Stimulated activated naive CD8-positive, alpha-beta T cell treated with anti-CD3 and anti-CD28 coated beads, Interleukin-15, Interleukin-2, amounts not matched to agents 100 ng/mL and 50 ng/mL, for 24 hours (primary cell): ENCODE measurements at regions not wholly inside any gene's neighbourhood (a gene's known extent, or its start where the extent isn't known, plus 50 kb on each side); places are given as distances from the start of the nearest gene placed in this dataset.
A peak's percentile ranks its signal among the peaks of the same experiment; 100 is the strongest.
"Not testable (repeated sequence)": the region's sequence is repeated elsewhere in the genome, so short reads cannot be mapped to it uniquely, and the experiment has no call there.

ENCODE experiments used
- H3K27ac Mint-ChIP-seq: one replicate; pipeline ENCODE4 v1.8.0; 2021; ENCODE audit warnings: mild to moderate bottlenecking, mixed read lengths
- H3K27me3 Mint-ChIP-seq: one replicate; pipeline ENCODE4 v1.8.0; 2021; ENCODE audit warnings: mixed read lengths
- H3K36me3 Mint-ChIP-seq: one replicate; pipeline ENCODE4 v1.8.0; 2021; ENCODE audit warnings: low read depth, mixed read lengths
- H3K4me1 Mint-ChIP-seq: one replicate; pipeline ENCODE4 v1.8.0; 2021; ENCODE audit warnings: low read depth, mixed read lengths
- H3K4me3 Mint-ChIP-seq: one replicate; pipeline ENCODE4 v1.8.0; 2021; ENCODE audit warnings: mild to moderate bottlenecking, mixed read lengths
- H3K9me3 Mint-ChIP-seq: one replicate; pipeline ENCODE4 v1.8.0; 2021; ENCODE audit warnings: mixed read lengths

GRCh38 chr2:91477291-91477690 lies 2785.8 kb downstream of the RPIA start:
- H3K9me3 Mint-ChIP-seq, H3K27ac Mint-ChIP-seq, H3K36me3 Mint-ChIP-seq, H3K4me1 Mint-ChIP-seq, H3K4me3 Mint-ChIP-seq: not testable (repeated sequence)
- peaks cover 23% of the 10 kb centered on the region for H3K27me3 Mint-ChIP-seq

DNA sequence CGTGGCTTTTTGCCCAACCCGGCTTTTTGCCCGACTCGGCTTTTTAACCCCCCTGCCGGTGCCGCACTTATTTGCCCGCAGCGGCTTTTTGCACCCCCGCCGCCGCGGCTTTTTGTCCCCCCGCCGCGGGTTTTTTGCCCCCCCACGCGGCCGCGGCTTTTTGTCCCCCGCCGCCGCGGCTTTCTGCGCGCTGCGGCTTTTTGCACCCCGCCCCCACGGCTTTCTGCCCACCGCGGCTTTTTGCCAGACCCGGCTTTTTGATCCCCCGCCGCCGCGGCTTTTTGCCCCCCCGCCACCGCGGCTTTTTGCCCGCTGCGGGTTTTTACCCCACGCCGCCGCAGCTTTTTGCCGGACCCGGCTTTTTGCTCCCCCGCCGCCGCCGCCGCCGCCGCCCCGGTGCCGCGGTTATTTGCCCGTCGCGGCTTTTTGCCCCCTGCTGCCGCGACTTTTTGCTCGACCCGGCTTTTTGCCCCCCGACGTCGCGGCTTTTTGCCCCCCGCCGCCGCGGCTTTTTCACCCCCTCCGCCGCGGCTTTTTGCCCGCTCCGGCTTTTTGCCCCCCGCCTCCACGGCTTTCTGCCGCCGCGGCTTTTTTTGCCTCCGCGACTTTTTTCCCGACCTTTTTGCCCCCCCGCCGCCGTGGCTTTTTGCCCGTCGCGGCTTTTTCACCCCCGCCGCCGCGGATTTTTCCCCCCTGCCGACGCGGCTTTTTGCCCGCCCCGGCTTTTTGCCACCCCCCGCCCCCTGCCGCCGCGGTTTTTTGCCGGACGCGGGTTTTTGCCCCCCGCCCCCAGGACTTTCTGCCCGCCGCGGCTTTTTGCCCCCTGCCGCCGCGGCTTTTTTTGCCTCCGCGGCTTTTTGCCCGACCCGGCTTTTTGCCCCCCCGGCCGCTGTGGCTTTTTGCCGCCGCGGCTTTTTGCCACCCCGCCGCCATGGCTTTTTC lies 2786.5 kb downstream of the RPIA start:
- Mint-ChIP-seq H3K9me3 (no peaks in the 10 kb centered on the region), H3K27me3 (peaks cover 26% of the 10 kb centered on the region), H3K4me1 (peaks cover 9% of the 10 kb centered on the region), H3K4me3 (no peak overlapping the region), H3K27ac (no peak overlapping the region), H3K36me3 (peaks cover 4% of the 10 kb centered on the region)

GRCh38 chr2:91478851-91479718 lies 2787.6 kb downstream of the RPIA start:
- peak overlapping the region; percentile 69 for H3K4me3 Mint-ChIP-seq
- peak overlapping the region; percentile 63 for H3K27ac Mint-ChIP-seq
- peaks cover 26% of the 10 kb centered on the region for H3K27me3 Mint-ChIP-seq
- H3K9me3 Mint-ChIP-seq, H3K4me1 Mint-ChIP-seq, H3K36me3 Mint-ChIP-seq: not testable (repeated sequence)

- not testable (repeated sequence) for H3K9me3 Mint-ChIP-seq, H3K27ac Mint-ChIP-seq, H3K27me3 Mint-ChIP-seq, H3K4me3 Mint-ChIP-seq, H3K4me1 Mint-ChIP-seq, H3K36me3 Mint-ChIP-seq
Observed at GRCh38 chr2:91485226-91485625, 2793.8 kb downstream of the RPIA start.

GRCh38 chr2:91497129-91498064 lies 2805.9 kb downstream of the RPIA start:
- H3K4me1 Mint-ChIP-seq, H3K9me3 Mint-ChIP-seq, H3K27me3 Mint-ChIP-seq, H3K36me3 Mint-ChIP-seq, H3K4me3 Mint-ChIP-seq, H3K27ac Mint-ChIP-seq: not testable (repeated sequence)

DNA sequence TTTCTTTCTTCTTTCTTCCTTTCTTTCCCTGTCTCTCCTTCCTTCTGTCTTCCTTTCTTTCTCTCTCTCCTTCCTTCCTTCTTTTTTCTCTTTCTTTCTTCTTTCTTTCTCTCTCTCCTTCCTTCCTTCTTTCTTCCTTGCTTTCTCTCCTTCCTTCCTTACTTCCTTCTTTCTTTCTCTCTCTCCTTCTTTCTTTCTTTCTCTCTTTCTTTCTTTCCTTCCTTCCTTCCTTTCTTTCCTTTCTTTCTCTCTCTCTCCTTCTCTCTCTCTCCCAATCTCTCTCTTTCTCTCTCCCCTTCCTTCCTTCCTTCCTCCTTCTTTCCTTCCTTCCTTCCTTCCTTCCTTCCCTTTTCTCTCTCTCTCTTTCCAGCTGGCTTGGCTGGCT lies 2806.6 kb downstream of the RPIA start:
- H3K4me3 Mint-ChIP-seq, H3K36me3 Mint-ChIP-seq, H3K27me3 Mint-ChIP-seq, H3K4me1 Mint-ChIP-seq, H3K9me3 Mint-ChIP-seq, H3K27ac Mint-ChIP-seq: not testable (repeated sequence)

DNA sequence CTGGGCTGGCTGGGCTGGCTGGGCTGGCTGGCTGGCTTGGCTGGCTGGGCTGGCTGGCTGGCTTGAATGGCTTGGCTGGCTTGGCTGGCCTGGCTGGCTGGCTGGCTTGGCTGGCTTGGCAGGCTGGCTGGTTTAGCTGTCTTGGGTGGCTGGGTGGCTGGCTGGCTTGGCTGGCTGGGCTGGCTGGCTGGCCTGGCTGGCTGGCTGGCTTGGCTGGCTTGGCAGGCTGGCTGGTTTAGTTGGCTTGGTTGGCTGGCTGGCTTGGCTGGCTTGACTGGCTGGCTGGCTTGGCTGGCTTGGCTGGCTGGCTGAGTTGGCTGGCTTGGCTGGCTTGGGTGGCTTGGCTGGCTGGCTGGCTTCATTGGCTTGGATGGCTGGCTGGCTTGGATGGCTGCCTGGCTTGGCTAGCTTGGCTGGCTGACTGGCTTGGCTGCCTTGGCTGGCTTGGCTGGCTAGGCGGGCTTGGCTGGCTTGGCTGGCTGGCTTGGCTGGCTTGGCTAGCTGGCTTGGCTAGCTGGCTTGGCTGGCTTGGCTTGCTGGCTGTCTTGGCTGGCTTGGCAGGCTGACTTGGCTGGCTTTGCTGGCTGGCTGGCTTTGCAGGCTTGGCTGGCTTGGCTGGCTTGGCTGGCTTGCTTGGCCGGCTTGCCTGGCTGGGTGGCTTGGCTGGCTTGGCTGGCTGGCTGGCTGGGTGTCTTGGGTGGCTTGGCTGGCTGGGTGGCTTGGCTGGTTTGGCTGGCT lies 2807.2 kb downstream of the RPIA start:
- not testable (repeated sequence) for H3K4me1 Mint-ChIP-seq, H3K27me3 Mint-ChIP-seq, H3K9me3 Mint-ChIP-seq, H3K36me3 Mint-ChIP-seq, H3K4me3 Mint-ChIP-seq, H3K27ac Mint-ChIP-seq

DNA sequence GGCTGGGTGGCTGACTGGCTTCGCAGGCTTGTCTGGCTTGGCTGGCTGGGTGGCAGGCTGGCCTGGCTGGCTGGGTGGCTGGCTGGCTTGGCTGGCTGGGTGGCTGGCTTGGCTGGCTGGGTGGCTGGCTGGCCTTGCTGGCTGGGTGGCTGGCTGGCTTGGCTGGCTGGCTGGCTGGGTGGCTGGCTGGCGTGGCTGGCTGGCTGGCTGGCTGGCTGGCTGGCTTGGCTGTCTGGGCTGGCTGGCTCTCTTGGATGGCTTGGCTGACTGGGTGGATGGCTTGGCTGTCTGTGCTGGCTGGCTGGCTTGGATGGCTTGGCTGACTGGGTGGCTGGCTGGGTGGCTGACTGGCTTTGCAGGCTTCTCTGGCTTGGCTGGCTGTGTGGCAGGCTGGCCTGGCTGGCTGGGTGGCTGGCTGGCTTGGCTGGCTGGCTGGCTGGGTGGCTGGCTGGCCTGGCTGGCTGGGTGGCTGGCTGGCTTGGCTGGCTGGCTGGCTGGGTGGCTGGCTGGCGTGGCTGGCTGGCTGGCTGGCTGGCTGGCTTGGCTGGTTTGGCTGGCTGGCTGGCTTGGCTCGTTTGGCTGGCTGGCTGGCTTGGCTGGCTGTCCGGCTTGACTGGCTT lies 2808.1 kb downstream of the RPIA start:
- not testable (repeated sequence) for H3K4me1 Mint-ChIP-seq, H3K4me3 Mint-ChIP-seq, H3K27me3 Mint-ChIP-seq, H3K36me3 Mint-ChIP-seq, H3K9me3 Mint-ChIP-seq, H3K27ac Mint-ChIP-seq

GRCh38 chr2:91500246-91500977 lies 2808.9 kb downstream of the RPIA start:
- H3K4me1 Mint-ChIP-seq, H3K27me3 Mint-ChIP-seq, H3K4me3 Mint-ChIP-seq, H3K27ac Mint-ChIP-seq, H3K9me3 Mint-ChIP-seq, H3K36me3 Mint-ChIP-seq: not testable (repeated sequence)

DNA sequence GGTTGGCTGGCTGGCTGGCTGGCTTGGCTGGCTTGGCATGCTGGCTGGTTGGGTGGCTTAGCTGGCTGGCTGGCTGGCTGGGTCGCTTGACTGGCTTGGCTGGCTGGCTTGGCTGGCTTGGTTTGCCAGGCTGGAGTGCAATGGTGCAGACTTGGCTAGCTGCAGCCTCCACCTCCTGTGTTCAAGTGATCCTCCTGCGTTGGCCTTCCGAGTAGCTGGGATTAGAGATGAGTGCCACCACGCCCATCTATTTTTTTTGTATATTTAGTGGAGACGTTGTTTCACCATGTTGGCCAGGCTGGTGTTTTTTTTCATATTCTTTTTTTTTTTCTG lies 2809.5 kb downstream of the RPIA start:
- not testable (repeated sequence) for H3K27me3 Mint-ChIP-seq, H3K36me3 Mint-ChIP-seq, H3K4me1 Mint-ChIP-seq, H3K27ac Mint-ChIP-seq, H3K4me3 Mint-ChIP-seq, H3K9me3 Mint-ChIP-seq

GRCh38 chr2:91501481-91502080 lies 2810.1 kb downstream of the RPIA start:
- H3K36me3 Mint-ChIP-seq, H3K27ac Mint-ChIP-seq, H3K4me3 Mint-ChIP-seq, H3K27me3 Mint-ChIP-seq, H3K9me3 Mint-ChIP-seq, H3K4me1 Mint-ChIP-seq: not testable (repeated sequence)

GRCh38 chr2:91503572-91503958 lies 2812.1 kb downstream of the RPIA start:
- not testable (repeated sequence) for H3K27me3 Mint-ChIP-seq, H3K4me1 Mint-ChIP-seq, H3K4me3 Mint-ChIP-seq, H3K36me3 Mint-ChIP-seq, H3K27ac Mint-ChIP-seq, H3K9me3 Mint-ChIP-seq

DNA sequence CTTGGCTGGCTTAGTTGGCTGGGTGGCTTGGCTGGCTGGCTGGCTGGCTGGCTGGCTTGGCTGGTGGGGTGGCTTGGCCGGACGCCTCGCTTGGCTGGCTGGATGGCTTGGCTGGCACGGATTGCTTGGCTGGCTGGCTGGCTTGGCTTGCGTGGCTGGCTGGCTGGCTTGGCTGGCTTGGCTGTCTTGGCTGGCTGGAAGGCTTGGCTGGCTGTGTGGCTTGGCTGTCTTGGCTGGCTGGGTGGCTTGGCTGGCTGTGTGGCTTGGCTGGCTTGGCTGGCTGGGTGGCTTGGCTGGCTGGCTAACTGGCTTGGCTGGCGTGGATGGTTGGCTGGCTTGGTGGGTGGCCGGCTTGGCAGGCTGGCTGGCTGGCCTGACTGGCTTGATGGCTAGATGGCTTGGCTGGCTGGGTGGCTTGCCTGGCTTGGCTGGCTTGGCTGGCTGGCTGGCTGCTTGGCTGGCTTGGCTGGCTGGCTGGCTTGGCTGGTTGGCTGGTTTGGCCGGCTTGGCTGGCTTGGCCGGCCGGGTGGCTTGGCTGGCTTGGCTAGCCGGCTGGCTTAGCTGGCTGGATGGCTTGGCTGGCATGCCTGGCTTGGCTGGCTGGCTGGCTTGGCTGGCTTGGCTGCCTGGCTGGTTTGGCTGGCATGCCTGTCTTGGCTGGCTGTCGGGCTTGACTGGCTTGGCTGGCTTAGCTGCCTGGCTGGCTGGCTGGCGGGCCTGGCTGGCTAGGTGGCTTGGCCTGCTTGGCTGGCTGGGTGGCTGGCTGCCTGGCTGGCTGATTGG lies 2812.7 kb downstream of the RPIA start:
- not testable (repeated sequence) for H3K27ac Mint-ChIP-seq, H3K27me3 Mint-ChIP-seq, H3K36me3 Mint-ChIP-seq, H3K9me3 Mint-ChIP-seq, H3K4me1 Mint-ChIP-seq, H3K4me3 Mint-ChIP-seq
